ENCODE measurements at regions not wholly inside any gene's neighbourhood (a gene's known extent, or its start where the extent isn't known, plus 50 kb on each side); places are given as distances from the start of the nearest gene placed in this dataset.

- H3K27me3 ChIP-seq, result no peaks in the 10 kb centered on the region
- H3K36me3 ChIP-seq, result no peaks in the 10 kb centered on the region
- intact Hi-C loops (cut with DNase I), result no loop called here
- peak overlapping the region in 1 of 12 donors; percentile 15 for H3K27ac ChIP-seq
- no peak for DNase-seq
- H3K4me3 ChIP-seq, result no peak overlapping the region
- no peak for TF ChIP-seq POLR2A (IDR thresholded peaks at IDR 0.05)
- TF ChIP-seq CTCF (IDR thresholded peaks at IDR 0.05), result no peak
- ATAC-seq, result peak in 3 of 4 donors; percentile 27 to 34 (median 28)
- 67 to 75% (median 71%) methylated on average over 10 to 11 of the region's 11 CpGs for WGBS, 4 donors
- H3K9me3 ChIP-seq, result no peaks in the 10 kb centered on the region
- peaks cover 0 to 45% (median 11%) of the 10 kb centered on the region in 12 donors for H3K4me1 ChIP-seq
These were observed 87.2 kb upstream of the DUSP5 start for GRCh38 chr10:110410329-110411046.

GRCh38 chr10:110411047-110411410, 86.7 kb upstream of the DUSP5 start:
- intact Hi-C loops (cut with DNase I), result no loop called here
- Histone ChIP-seq H3K4me1 (peaks cover 0 to 50% (median 14%) of the 10 kb centered on the region in 12 donors), H3K27ac (no peak overlapping the region), H3K27me3 (no peaks in the 10 kb centered on the region), H3K36me3 (no peaks in the 10 kb centered on the region), H3K4me3 (no peak overlapping the region), H3K9me3 (no peaks in the 10 kb centered on the region)
- ATAC-seq, result peak in 2 of 4 donors; percentile 29 to 32
- TF ChIP-seq POLR2A (IDR thresholded peaks at IDR 0.05) (no peak), CTCF (IDR thresholded peaks at IDR 0.05) (no peak)
- WGBS, 4 donors, result 55 to 81% (median 65%) methylated on average over 9 of the region's 9 CpGs
- DNase-seq, result peak in 3 of 5 donors; percentile 45 to 61 (median 48)

GRCh38 chr10:110413049-110413783, 84.5 kb upstream of the DUSP5 start:
- H3K4me3 ChIP-seq, result no peak overlapping the region
- DNase-seq, result no peak
- H3K36me3 ChIP-seq, result no peaks in the 10 kb centered on the region
- TF ChIP-seq POLR2A (IDR thresholded peaks at IDR 0.05), result no peak
- TF ChIP-seq CTCF (IDR thresholded peaks at IDR 0.05), result no peak
- no peaks in the 10 kb centered on the region for H3K9me3 ChIP-seq
- peaks cover 0 to 54% (median 14%) of the 10 kb centered on the region in 12 donors for H3K4me1 ChIP-seq
- no peak for ATAC-seq
- H3K27ac ChIP-seq, result no peak overlapping the region
- H3K27me3 ChIP-seq, result no peaks in the 10 kb centered on the region
- intact Hi-C loops (cut with DNase I), result no loop called here
- 92 to 95% (median 94%) methylated on average over 2 of the region's 2 CpGs for WGBS, 4 donors

- intact Hi-C loops (cut with DNase I), result no loop called here
- H3K4me1 ChIP-seq, result peaks cover 0 to 54% (median 14%) of the 10 kb centered on the region in 12 donors
- TF ChIP-seq CTCF (IDR thresholded peaks at IDR 0.05), result no peak
- no peak for TF ChIP-seq POLR2A (IDR thresholded peaks at IDR 0.05)
- peak overlapping the region in 1 of 12 donors; percentile 39 for H3K27ac ChIP-seq
- ATAC-seq, result no peak
- no peak for DNase-seq
- H3K27me3 ChIP-seq, result no peaks in the 10 kb centered on the region
- H3K36me3 ChIP-seq, result no peaks in the 10 kb centered on the region
- no peaks in the 10 kb centered on the region for H3K9me3 ChIP-seq
- no peak overlapping the region for H3K4me3 ChIP-seq
- 85 to 89% (median 86%) methylated on average over 11 of the region's 11 CpGs for WGBS, 4 donors
These were observed 83.7 kb upstream of the DUSP5 start for GRCh38 chr10:110413903-110414547.
